Stimulated activated naive B cell treated with anti-CD40 and anti-IgM and Interleukin-4, amounts not matched to agents 10 μg/mL and 1 μg/mL and 100 μg/mL, for 72 hours (primary cell): ENCODE measurements at regions not wholly inside any gene's neighbourhood (a gene's known extent, or its start where the extent isn't known, plus 50 kb on each side); places are given as distances from the start of the nearest gene placed in this dataset.
"Not testable (repeated sequence)": the region's sequence is repeated elsewhere in the genome, so short reads cannot be mapped to it uniquely, and the experiment has no call there.

Experiments used
- ATAC-seq, 2 donors: fragments of 150-1000 bp; cut with Tn5 transposase; replicated peaks; 2 replicates each; pipeline ENCODE4 v1.10.0; 2021; ENCODE audit warnings: moderate library complexity in 1 of 2
- DNase-seq: peaks from one replicate; pipeline ENCODE4 v3.0.0; 2021
- H3K27ac Mint-ChIP-seq: one replicate; pipeline ENCODE4 v1.8.0; 2022; ENCODE audit warnings: mild to moderate bottlenecking, mixed read lengths
- H3K27me3 Mint-ChIP-seq, 2 donors: one replicate each; pipeline ENCODE4 v1.8.0; 2022; ENCODE audit warnings: mixed read lengths in 2 of 2
- H3K36me3 Mint-ChIP-seq, 2 donors: one replicate each; pipeline ENCODE4 v1.8.0; 2022; ENCODE audit warnings: mixed read lengths in 2 of 2, mild to moderate bottlenecking in 1 of 2
- H3K4me1 Mint-ChIP-seq, 2 donors: one replicate each; pipeline ENCODE4 v1.8.0; 2022; ENCODE audit warnings: mixed read lengths in 2 of 2, mild to moderate bottlenecking in 1 of 2
- H3K4me3 Mint-ChIP-seq, 2 donors: one replicate each; pipeline ENCODE4 v1.8.0; 2022; ENCODE audit warnings: mild to moderate bottlenecking in 2 of 2, mixed read lengths in 2 of 2, moderate library complexity in 1 of 2
- H3K9me3 Mint-ChIP-seq, 2 donors: one replicate each; pipeline ENCODE4 v1.8.0; 2022; ENCODE audit warnings: mixed read lengths in 2 of 2, mild to moderate bottlenecking in 1 of 2

- ATAC-seq (no peak), DNase-seq (no peak)
- H3K36me3 Mint-ChIP-seq = no peaks in the 10 kb centered on the region
- H3K27me3 Mint-ChIP-seq = peaks cover 0 to 10% of the 10 kb centered on the region in 2 donors
- H3K4me1 Mint-ChIP-seq = no peaks in the 10 kb centered on the region
- no peak overlapping the region for H3K4me3 Mint-ChIP-seq
- no peak overlapping the region for H3K27ac Mint-ChIP-seq
- H3K9me3 Mint-ChIP-seq = peaks cover 0 to 8% of the 10 kb centered on the region in 2 donors
These were observed 804.9 kb downstream of the RAB28 start for GRCh38 chr4:12679217-12679616.

- H3K4me3 Mint-ChIP-seq = no peak overlapping the region
- no peaks in the 10 kb centered on the region for H3K4me1 Mint-ChIP-seq
- H3K9me3 Mint-ChIP-seq = peaks cover 4 to 16% of the 10 kb centered on the region in 2 donors
- no peaks in the 10 kb centered on the region for H3K36me3 Mint-ChIP-seq
- no peaks in the 10 kb centered on the region for H3K27me3 Mint-ChIP-seq
- DNase-seq (no peak), ATAC-seq (no peak)
- no peak overlapping the region for H3K27ac Mint-ChIP-seq
These were observed 810.0 kb downstream of the RAB28 start for GRCh38 chr4:12674184-12674583.

GRCh38 chr4:12672303-12672702 is 811.8 kb downstream of the RAB28 start:
- Mint-ChIP-seq H3K36me3 (no peaks in the 10 kb centered on the region), H3K27me3 (no peaks in the 10 kb centered on the region), H3K27ac (no peak overlapping the region), H3K4me1 (no peaks in the 10 kb centered on the region), H3K4me3 (no peak overlapping the region), H3K9me3 (peaks cover 4 to 16% of the 10 kb centered on the region in 2 donors)
- DNase-seq = no peak
- no peak for ATAC-seq

GRCh38 chr4:12658146-12658545 is 826.0 kb downstream of the RAB28 start:
- Mint-ChIP-seq H3K27ac (no peak overlapping the region), H3K36me3 (no peaks in the 10 kb centered on the region), H3K9me3 (peaks cover 0 to 5% of the 10 kb centered on the region in 2 donors), H3K27me3 (no peaks in the 10 kb centered on the region), H3K4me3 (no peak overlapping the region), H3K4me1 (no peaks in the 10 kb centered on the region)
- DNase-seq (no peak), ATAC-seq (no peak)

- H3K4me1 Mint-ChIP-seq = no peaks in the 10 kb centered on the region
- H3K9me3 Mint-ChIP-seq = no peaks in the 10 kb centered on the region
- no peaks in the 10 kb centered on the region for H3K36me3 Mint-ChIP-seq
- H3K4me3 Mint-ChIP-seq = no peak overlapping the region
- no peaks in the 10 kb centered on the region for H3K27me3 Mint-ChIP-seq
- DNase-seq = no peak
- ATAC-seq = no peak
- no peak overlapping the region for H3K27ac Mint-ChIP-seq
These were observed 832.3 kb downstream of the RAB28 start for GRCh38 chr4:12651876-12652275.

GRCh38 chr4:12645732-12646131 is 838.4 kb downstream of the RAB28 start:
- Mint-ChIP-seq H3K4me3 (no peak overlapping the region), H3K9me3 (no peaks in the 10 kb centered on the region), H3K27ac (no peak overlapping the region), H3K27me3 (peaks cover 0 to 5% of the 10 kb centered on the region in 2 donors), H3K4me1 (no peaks in the 10 kb centered on the region), H3K36me3 (no peaks in the 10 kb centered on the region)
- no peak for DNase-seq
- ATAC-seq = no peak

- DNase-seq = no peak
- Mint-ChIP-seq H3K4me1 (no peaks in the 10 kb centered on the region), H3K27me3 (peaks cover under 1 to 5% of the 10 kb centered on the region in 2 donors), H3K4me3 (no peak overlapping the region), H3K36me3 (no peaks in the 10 kb centered on the region), H3K9me3 (no peaks in the 10 kb centered on the region), H3K27ac (no peak overlapping the region)
- no peak for ATAC-seq
These were observed 839.9 kb downstream of the RAB28 start for GRCh38 chr4:12644261-12644660.

GRCh38 chr4:12636191-12636590 is 847.9 kb downstream of the RAB28 start:
- Mint-ChIP-seq H3K36me3 (no peaks in the 10 kb centered on the region), H3K9me3 (peaks cover 1 to 6% of the 10 kb centered on the region in 2 donors), H3K27ac (no peak overlapping the region), H3K4me1 (no peaks in the 10 kb centered on the region), H3K27me3 (peaks cover 7 to 13% of the 10 kb centered on the region in 2 donors), H3K4me3 (no peak overlapping the region)
- no peak for DNase-seq
- no peak for ATAC-seq

GRCh38 chr4:12635629-12636028 is 848.5 kb downstream of the RAB28 start:
- Mint-ChIP-seq H3K36me3 (no peaks in the 10 kb centered on the region), H3K9me3 (peaks cover 1 to 6% of the 10 kb centered on the region in 2 donors), H3K27me3 (peaks cover 12 to 18% of the 10 kb centered on the region in 2 donors), H3K4me1 (no peaks in the 10 kb centered on the region), H3K4me3 (no peak overlapping the region), H3K27ac (no peak overlapping the region)
- DNase-seq (no peak), ATAC-seq (no peak)

- ATAC-seq (peak; percentile 86 to 88), DNase-seq (peak; percentile 62)
- H3K27me3 Mint-ChIP-seq = peaks cover 12 to 17% of the 10 kb centered on the region in 2 donors
- H3K27ac Mint-ChIP-seq = no peak overlapping the region
- H3K4me1 Mint-ChIP-seq = no peaks in the 10 kb centered on the region
- peaks cover 4 to 6% of the 10 kb centered on the region in 2 donors for H3K9me3 Mint-ChIP-seq
- no peak overlapping the region for H3K4me3 Mint-ChIP-seq
- H3K36me3 Mint-ChIP-seq = no peaks in the 10 kb centered on the region
These were observed 851.0 kb downstream of the RAB28 start for GRCh38 chr4:12633053-12633651.

GRCh38 chr4:12615822-12616221 is 868.3 kb downstream of the RAB28 start:
- Mint-ChIP-seq H3K36me3 (no peaks in the 10 kb centered on the region), H3K9me3 (peaks cover 0 to 3% of the 10 kb centered on the region in 2 donors), H3K4me1 (no peaks in the 10 kb centered on the region), H3K4me3 (no peak overlapping the region), H3K27me3 (no peaks in the 10 kb centered on the region), H3K27ac (no peak overlapping the region)
- no peak for ATAC-seq
- DNase-seq = no peak

GRCh38 chr4:12612876-12613275 is 871.3 kb downstream of the RAB28 start:
- DNase-seq = no peak
- Mint-ChIP-seq H3K27me3 (no peaks in the 10 kb centered on the region), H3K4me1 (no peaks in the 10 kb centered on the region), H3K36me3 (no peaks in the 10 kb centered on the region), H3K27ac (no peak overlapping the region), H3K9me3 (peaks cover 0 to 3% of the 10 kb centered on the region in 2 donors), H3K4me3 (no peak overlapping the region)
- ATAC-seq = no peak

GRCh38 chr4:12609212-12609875 is 874.8 kb downstream of the RAB28 start:
- not testable (repeated sequence) for H3K9me3 Mint-ChIP-seq

GRCh38 chr4:12595986-12596385 is 888.2 kb downstream of the RAB28 start:
- Mint-ChIP-seq H3K27ac (no peak overlapping the region), H3K36me3 (no peaks in the 10 kb centered on the region), H3K4me3 (no peak overlapping the region), H3K4me1 (no peaks in the 10 kb centered on the region), H3K27me3 (no peaks in the 10 kb centered on the region), H3K9me3 (peaks cover 12 to 17% of the 10 kb centered on the region in 2 donors)
- ATAC-seq (no peak), DNase-seq (no peak)

More at GRCh38 chr4:12609212-12609875, 874.8 kb downstream of the RAB28 start:
- ATAC-seq, H3K27ac Mint-ChIP-seq, H3K4me3 Mint-ChIP-seq, H3K36me3 Mint-ChIP-seq, DNase-seq, H3K4me1 Mint-ChIP-seq, H3K27me3 Mint-ChIP-seq: not testable (repeated sequence)

GRCh38 chr4:12595489-12595888 is 888.7 kb downstream of the RAB28 start:
- peaks cover 12 to 17% of the 10 kb centered on the region in 2 donors for H3K9me3 Mint-ChIP-seq
- H3K4me1 Mint-ChIP-seq = no peaks in the 10 kb centered on the region
- ATAC-seq (no peak), DNase-seq (no peak)
- H3K27me3 Mint-ChIP-seq = no peaks in the 10 kb centered on the region
- H3K27ac Mint-ChIP-seq = no peak overlapping the region
- no peaks in the 10 kb centered on the region for H3K36me3 Mint-ChIP-seq
- no peak overlapping the region for H3K4me3 Mint-ChIP-seq
